H1 (cell line): ENCODE measurements at regions not wholly inside any gene's neighbourhood (a gene's known extent, or its start where the extent isn't known, plus 50 kb on each side); places are given as distances from the start of the nearest gene placed in this dataset.

Experiments used
- CTCF ChIA-PET: fragments of 300-600 bp; sonication (Branson Sonifier 250); formaldehyde crosslinking; loops from one replicate; lab custom pipeline; 2021; ENCODE audit not compliant: partially characterized antibody; lab: Charles Lee
- POLR2A ChIA-PET: fragments of 300-600 bp; sonication (Branson Sonifier 250); formaldehyde crosslinking; loops from one replicate; lab custom pipeline; 2021; ENCODE audit warnings: inconsistent platforms; ENCODE audit not compliant: partially characterized antibody; lab: Charles Lee
- DNase-seq, 2 experiments: peaks; one replicate each; pipeline versions ENCODE4 v3.0.0 to v3.0.0-alpha.2; 2010 to 2022; ENCODE audit warnings: low spot score in 2 of 2, low read depth in 1 of 2, mixed read lengths in 1 of 2
- FAIRE-seq: peaks from 2 replicates; lab custom pipeline; 2011; peaks lifted over from hg19 to GRCh38; lab: Jason Lieb, UNC
- H2AFZ ChIP-seq: 2 replicates; pipeline ENCODE4 v1.8.1; 2012; ENCODE audit warnings: low read length, inconsistent platforms
- H2AK5ac ChIP-seq: 2 replicates; pipeline ENCODE4 v1.6.1; 2013; ENCODE audit warnings: low read depth, low read length
- H2BK120ac ChIP-seq: replicated peaks from 2 replicates; pipeline ENCODE3; 2013; ENCODE audit warnings: low read depth, low read length, inconsistent platforms
- H2BK12ac ChIP-seq: 2 replicates; pipeline ENCODE4 v1.6.1; 2013; ENCODE audit warnings: low read depth, low read length
- H2BK15ac ChIP-seq: 2 replicates; pipeline ENCODE4 v1.6.1; 2013; ENCODE audit warnings: low read length
- H2BK20ac ChIP-seq: 2 replicates; pipeline ENCODE4 v1.6.1; 2013; ENCODE audit warnings: low read length
- H2BK5ac ChIP-seq: 2 replicates; pipeline ENCODE4 v1.6.1; 2013; ENCODE audit warnings: low read depth, low read length
- H3K14ac ChIP-seq: 2 replicates; pipeline ENCODE4 v1.6.1; 2013; ENCODE audit warnings: inconsistent platforms; ENCODE audit not compliant: insufficient read length
- H3K18ac ChIP-seq: 2 replicates; pipeline ENCODE4 v1.6.1; 2013; ENCODE audit warnings: low read length; ENCODE audit errors: extremely low read depth
- H3K23ac ChIP-seq: 2 replicates; pipeline ENCODE4 v1.6.1; 2013; ENCODE audit warnings: inconsistent platforms; ENCODE audit not compliant: insufficient read length
- H3K23me2 ChIP-seq: 2 replicates; pipeline ENCODE4 v1.6.1; 2013; ENCODE audit warnings: low read depth, low read length
- H3K27ac ChIP-seq: 2 replicates; pipeline ENCODE4 v1.6.1; 2011; ENCODE audit warnings: low read depth, low read length, inconsistent platforms
- H3K27me3 ChIP-seq, 4 experiments: replicated peaks in 1 of 4; 1 replicate in 1 of 4; 2 replicates in 3 of 4; pipeline versions ENCODE4 v1.6.1 to v1.8.1; 2011 to 2013; ENCODE audit warnings: low read length in 3 of 4, mild to moderate bottlenecking in 3 of 4, inconsistent platforms in 2 of 4, mixed read lengths in 2 of 4, moderate library complexity in 1 of 4; ENCODE audit not compliant: control insufficient read depth in 3 of 4, insufficient read depth in 3 of 4; ENCODE audit errors: extremely low read depth in 1 of 4
- H3K36me3 ChIP-seq, 4 experiments: 2 replicates each; pipeline versions ENCODE4 v1.6.1 to v1.8.1; 2011 to 2013; ENCODE audit warnings: mild to moderate bottlenecking in 4 of 4, low read length in 3 of 4, moderate library complexity in 2 of 4, control low read depth in 1 of 4, inconsistent platforms in 1 of 4; ENCODE audit not compliant: insufficient read depth in 4 of 4, control insufficient read depth in 2 of 4
- H3K4ac ChIP-seq: replicated peaks from 2 replicates; pipeline ENCODE3; 2013; ENCODE audit warnings: low read length, low read depth, mixed read lengths, inconsistent platforms; ENCODE audit not compliant: insufficient read length
- H3K4me1 ChIP-seq, 4 experiments: replicated peaks in 1 of 4; 1 replicate in 1 of 4; 2 replicates in 3 of 4; pipeline versions ENCODE4 v1.6.1 to v1.8.1; 2011 to 2013; ENCODE audit warnings: low read length in 3 of 4, inconsistent platforms in 2 of 4, mixed read lengths in 1 of 4; ENCODE audit not compliant: insufficient read depth in 4 of 4, control insufficient read depth in 3 of 4
- H3K4me2 ChIP-seq, 2 experiments: 2 replicates each; pipeline versions ENCODE4 v1.6.1 to v1.8.1; 2011 to 2013; ENCODE audit warnings: low read depth in 2 of 2, low read length in 2 of 2, control low read depth in 1 of 2, inconsistent platforms in 1 of 2, mild to moderate bottlenecking in 1 of 2; ENCODE audit not compliant: insufficient read depth in 1 of 2
- H3K4me3 ChIP-seq, 4 experiments: fragments of 200-600, 300-600 bp in 1 of 4; sonication (generic), shearing (Covaris generic), sonication (Bioruptor Twin) in 1 of 4; 2 replicates each; pipeline versions ENCODE4 v1.5.1 to v1.8.1; 2011 to 2016; ENCODE audit warnings: low read length in 4 of 4, low read depth in 3 of 4, control low read depth in 2 of 4, inconsistent platforms in 2 of 4, mild to moderate bottlenecking in 2 of 4, mixed read lengths in 1 of 4, moderate library complexity in 1 of 4; ENCODE audit not compliant: insufficient read depth in 2 of 4; ENCODE audit errors: extremely low read depth in 1 of 4
- H3K56ac ChIP-seq: replicated peaks from 2 replicates; pipeline ENCODE3; 2013; ENCODE audit warnings: low read depth, mild to moderate bottlenecking, mixed read lengths, low read length, inconsistent platforms; ENCODE audit not compliant: insufficient read length
- H3K79me1 ChIP-seq: 2 replicates; pipeline ENCODE4 v1.6.1; 2013; ENCODE audit warnings: low read depth, low read length, control low read depth
- H3K79me2 ChIP-seq, 2 experiments: 2 replicates each; pipeline versions ENCODE4 v1.6.1 to v1.8.1; 2012 to 2013; ENCODE audit warnings: low read length in 2 of 2, mild to moderate bottlenecking in 2 of 2, inconsistent platforms in 1 of 2; ENCODE audit not compliant: insufficient read depth in 2 of 2, control insufficient read depth in 1 of 2
- H3K9ac ChIP-seq, 4 experiments: replicated peaks in 1 of 4; 1 replicate in 1 of 4; 2 replicates in 3 of 4; pipeline versions ENCODE4 v1.6.1 to v1.8.1; 2011 to 2013; ENCODE audit warnings: low read depth in 3 of 4, low read length in 3 of 4, control low read depth in 2 of 4, mild to moderate bottlenecking in 2 of 4, moderate library complexity in 2 of 4, inconsistent platforms in 1 of 4; ENCODE audit errors: extremely low read depth in 1 of 4
- H3K9me3 ChIP-seq, 2 experiments: 2 replicates each; pipeline versions ENCODE4 v1.6.1 to v1.8.1; 2012 to 2013; ENCODE audit warnings: mild to moderate bottlenecking in 2 of 2, moderate library complexity in 2 of 2, control low read depth in 1 of 2, inconsistent platforms in 1 of 2, low read depth in 1 of 2, low read length in 1 of 2, mixed read lengths in 1 of 2; ENCODE audit not compliant: insufficient read depth in 2 of 2
- H4K20me1 ChIP-seq, 2 experiments: replicated peaks in 1 of 2; 2 replicates each; pipeline versions ENCODE3 to v1.8.1; 2011 to 2013; ENCODE audit warnings: inconsistent platforms in 2 of 2, low read length in 2 of 2, mild to moderate bottlenecking in 1 of 2; ENCODE audit not compliant: insufficient read depth in 2 of 2, control insufficient read depth in 1 of 2
- H4K5ac ChIP-seq: 2 replicates; pipeline ENCODE4 v1.6.1; 2013; ENCODE audit warnings: low read length, low read depth, mixed read lengths, inconsistent platforms; ENCODE audit not compliant: insufficient read length
- H4K8ac ChIP-seq: 2 replicates; pipeline ENCODE4 v1.8.0; 2013; ENCODE audit warnings: mild to moderate bottlenecking, moderate library complexity, low read length, inconsistent platforms; ENCODE audit not compliant: insufficient read depth; ENCODE audit errors: extremely low read depth
- H4K91ac ChIP-seq: replicated peaks from 2 replicates; pipeline ENCODE3; 2013; ENCODE audit warnings: low read length, mixed read lengths, inconsistent platforms; ENCODE audit not compliant: insufficient read length
- CHD2 ChIP-seq: IDR thresholded peaks from 2 replicates; pipeline ENCODE4 v1.6.1; 2012; ENCODE audit warnings: low read length, improper control_type of control experiment
- KDM4A ChIP-seq: IDR thresholded peaks from one replicate; pipeline ENCODE4 v1.7.1; 2012; ENCODE audit warnings: low read depth, mild to moderate bottlenecking, moderate library complexity, low read length, inconsistent platforms; ENCODE audit not compliant: severe bottlenecking
- WGBS, 2 experiments: shearing (Covaris generic) in 1 of 2; methylation state at CpG; one replicate each; pipeline versions ENCODE4 v1.1.6 to v1.1.7; 2013 to 2015; ENCODE audit warnings: low lambda C conversion rate in 2 of 2, mixed read lengths in 2 of 2, inconsistent platforms in 1 of 2, low coverage in 1 of 2, missing lambda C conversion rate in 1 of 2; ENCODE audit not compliant: insufficient replicate concordance in 2 of 2, insufficient coverage in 1 of 2, insufficient read length in 1 of 2; ENCODE audit errors: extremely low coverage in 1 of 2, missing lambda C conversion rate in 1 of 2; 5-methylcytosine and 5-hydroxymethylcytosine counted together

DNA sequence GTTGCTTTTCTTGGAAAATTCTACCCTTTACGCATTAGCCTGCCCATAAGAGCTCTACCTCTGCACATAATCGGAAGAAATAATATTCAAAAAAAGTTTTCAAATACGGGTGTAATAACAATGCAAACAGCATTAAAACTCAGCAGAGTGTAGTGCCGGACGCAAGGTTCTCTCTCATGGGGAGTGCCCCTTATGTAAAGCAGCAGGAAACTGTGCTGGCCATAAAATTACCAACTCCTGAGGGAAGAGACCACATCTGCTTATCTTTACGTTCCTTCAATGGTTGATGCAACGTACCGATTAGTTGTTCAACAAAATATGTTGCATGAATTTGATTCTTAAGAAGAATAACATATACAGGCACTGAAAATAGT is 118.7 kb upstream of the TMCC3 start:
- POLR2A ChIA-PET: interaction anchor here (1.1 kb wide), 1 partner anchor 19 kb away, joined by 4 read pairs; no protein-coding TSS in a partner anchor
- H3K14ac ChIP-seq: no peak overlapping the region
- H3K79me1 ChIP-seq: no peaks in the 10 kb centered on the region
- no peak overlapping the region for H2AK5ac ChIP-seq
- no peaks in the 10 kb centered on the region for H3K23me2 ChIP-seq
- DNase-seq (no peak), FAIRE-seq (no peak)
- CTCF ChIA-PET: interaction anchor here (0.7 to 0.9 kb wide), 2 partner anchors 38 to 208 kb away, joined by 3 read pairs; no protein-coding TSS in a partner anchor
- H3K27ac ChIP-seq: no peak overlapping the region
- H3K18ac ChIP-seq: no peak overlapping the region
- 0 out of 4 replicates have a peak, but pooled peaks cover 0 to 2% of the 10 kb centered on the region in 2 experiments for H3K9me3 ChIP-seq
- peaks cover 0 to 4% (median 3%) of the 10 kb centered on the region in 4 experiments; a peak in 3 of 7 replicates for H3K4me1 ChIP-seq
- no peak overlapping the region for H2AFZ ChIP-seq
- H3K4me3 ChIP-seq: no peak overlapping the region
- no peak overlapping the region for H3K4me2 ChIP-seq
- H4K20me1 ChIP-seq: no peaks in the 10 kb centered on the region
- no peaks in the 10 kb centered on the region; a peak in 1 of 7 replicates for H3K27me3 ChIP-seq
- H3K36me3 ChIP-seq: no peaks in the 10 kb centered on the region
- H2BK15ac ChIP-seq: no peak overlapping the region
- 87% methylated on average over 8 of the region's 8 CpGs; no CpG with 5 or more reads in 1 of the 2 experiments for WGBS, 2 experiments
- no peak overlapping the region for H2BK5ac ChIP-seq
- no peak overlapping the region for H3K4ac ChIP-seq
- no peak overlapping the region for H4K91ac ChIP-seq
- no peak overlapping the region for H2BK120ac ChIP-seq
- no peak overlapping the region for H3K56ac ChIP-seq
- no peak overlapping the region for H3K9ac ChIP-seq
- no peaks in the 10 kb centered on the region for H3K79me2 ChIP-seq
- no peak overlapping the region for H3K23ac ChIP-seq
- no peak overlapping the region for H4K8ac ChIP-seq
- H2BK12ac ChIP-seq: no peak overlapping the region
- TF ChIP-seq KDM4A (no peak), CHD2 (no peak)
- no peak overlapping the region for H4K5ac ChIP-seq
- H2BK20ac ChIP-seq: no peak overlapping the region
